Right ventricle myocardium inferior (tissue), 1 donor: ENCODE measurements at regions not wholly inside any gene's neighbourhood (a gene's known extent, or its start where the extent isn't known, plus 50 kb on each side); places are given as distances from the start of the nearest gene placed in this dataset.
A peak's percentile ranks its signal among the peaks of the same experiment; 100 is the strongest.

Experiments used
- ATAC-seq: fragments of 200-7000 bp; cut with Tn5 transposase; one replicate; pipeline ENCODE4 v1.9.1; 2020; ENCODE audit warnings: mild to moderate bottlenecking, moderate library complexity
- DNase-seq: peaks from one replicate; pipeline ENCODE4 v3.0.0; 2021; ENCODE audit errors: missing footprints
- intact Hi-C: fragments of 100-400 bp; cut with DNase I; formaldehyde crosslinking; loops from one replicate; pipeline ENCODE4 v1.11.0; 2022
- donor health status: DM: no; HTN: yes; CAD: no; lungs with severe emphysema.

GRCh38 chr1:222865718-222866117, 50.9 kb downstream of the DISP1 start:
- no peak for DNase-seq

GRCh38 chr1:222867316-222867715, 52.5 kb downstream of the DISP1 start:
- DNase-seq, result no peak
- intact Hi-C loops, result no loop called here
- ATAC-seq, result no peak

More at GRCh38 chr1:222865718-222866117, 50.9 kb downstream of the DISP1 start:
- intact Hi-C loops, result no loop called here
- ATAC-seq, result no peak

- DNase-seq (no peak), ATAC-seq (no peak)
- intact Hi-C loops, result no loop called here
Measured at GRCh38 chr1:222876182-222876581, 61.3 kb downstream of the DISP1 start.

- intact Hi-C loops, result no loop called here
- ATAC-seq (peak; percentile 92), DNase-seq (no peak)
Measured at GRCh38 chr1:222877854-222878253, 63.0 kb downstream of the DISP1 start.

- intact Hi-C loops, result no loop called here
- ATAC-seq, result no peak
- DNase-seq, result no peak
Measured at GRCh38 chr1:222880587-222880986, 65.7 kb downstream of the DISP1 start.

GRCh38 chr1:222886194-222886854, 71.5 kb downstream of the DISP1 start:
- intact Hi-C loops, result no loop called here
- DNase-seq, result no peak
- ATAC-seq, result no peak

- no peak for ATAC-seq
- DNase-seq, result no peak
- intact Hi-C loops, result no loop called here
Measured at GRCh38 chr1:222886878-222887351, 72.1 kb downstream of the DISP1 start.

GRCh38 chr1:222889440-222889839, 74.6 kb downstream of the DISP1 start:
- DNase-seq, result no peak
- ATAC-seq, result no peak
- intact Hi-C loops, result no loop called here

- ATAC-seq (no peak), DNase-seq (no peak)
- intact Hi-C loops, result no loop called here
Measured at GRCh38 chr1:222890716-222891115, 75.9 kb downstream of the DISP1 start.

- ATAC-seq (no peak), DNase-seq (no peak)
- intact Hi-C loops, result no loop called here
Measured at GRCh38 chr1:222891578-222891977, 76.7 kb downstream of the DISP1 start.

GRCh38 chr1:222892137-222892769, 77.4 kb downstream of the DISP1 start:
- intact Hi-C loops, result no loop called here
- DNase-seq (no peak), ATAC-seq (no peak)

GRCh38 chr1:222893255-222893654, 78.4 kb downstream of the DISP1 start:
- intact Hi-C loops, result no loop called here
- ATAC-seq, result no peak
- no peak for DNase-seq

- intact Hi-C loops, result no loop called here
- DNase-seq (peak; percentile 21), ATAC-seq (no peak)
Measured at GRCh38 chr1:222894331-222894730, 79.5 kb downstream of the DISP1 start.

- DNase-seq (no peak), ATAC-seq (no peak)
- intact Hi-C loops, result loop anchor here (5.0 kb wide), 1 partner anchor 35 kb away; no protein-coding TSS in a partner anchor
Measured at GRCh38 chr1:222896630-222897526, 82.0 kb downstream of the DISP1 start.

GRCh38 chr1:222897527-222898190, 82.8 kb downstream of the DISP1 start:
- ATAC-seq, result no peak
- intact Hi-C loops, result loop anchor here (5.0 kb wide), 1 partner anchor 35 kb away; no protein-coding TSS in a partner anchor
- no peak for DNase-seq

- no peak for DNase-seq
- intact Hi-C loops, result loop anchor here (5.0 kb wide), 1 partner anchor 34 kb away; no protein-coding TSS in a partner anchor
- no peak for ATAC-seq
Measured at GRCh38 chr1:222898191-222898527, 83.3 kb downstream of the DISP1 start.

- intact Hi-C loops, result loop anchor here (5.0 kb wide), 1 partner anchor 33 kb away; no protein-coding TSS in a partner anchor
- ATAC-seq (no peak), DNase-seq (no peak)
Measured at GRCh38 chr1:222899471-222899870, 84.6 kb downstream of the DISP1 start.

- intact Hi-C loops, result no loop called here
- ATAC-seq, result no peak
- DNase-seq, result no peak
Measured at GRCh38 chr1:222904451-222904850, 89.6 kb downstream of the DISP1 start.

GRCh38 chr1:222905151-222905550, 90.3 kb downstream of the DISP1 start:
- DNase-seq (no peak), ATAC-seq (no peak)
- intact Hi-C loops, result no loop called here
